ENCODE measurements at regions not wholly inside any gene's neighbourhood (a gene's known extent, or its start where the extent isn't known, plus 50 kb on each side); places are given as distances from the start of the nearest gene placed in this dataset.

GRCh38 chr18:78587096-78587495 is 392.5 kb upstream of the SALL3 start:
- no peak for DNase-seq (ENCODE audit: extremely low spot score)

DNA sequence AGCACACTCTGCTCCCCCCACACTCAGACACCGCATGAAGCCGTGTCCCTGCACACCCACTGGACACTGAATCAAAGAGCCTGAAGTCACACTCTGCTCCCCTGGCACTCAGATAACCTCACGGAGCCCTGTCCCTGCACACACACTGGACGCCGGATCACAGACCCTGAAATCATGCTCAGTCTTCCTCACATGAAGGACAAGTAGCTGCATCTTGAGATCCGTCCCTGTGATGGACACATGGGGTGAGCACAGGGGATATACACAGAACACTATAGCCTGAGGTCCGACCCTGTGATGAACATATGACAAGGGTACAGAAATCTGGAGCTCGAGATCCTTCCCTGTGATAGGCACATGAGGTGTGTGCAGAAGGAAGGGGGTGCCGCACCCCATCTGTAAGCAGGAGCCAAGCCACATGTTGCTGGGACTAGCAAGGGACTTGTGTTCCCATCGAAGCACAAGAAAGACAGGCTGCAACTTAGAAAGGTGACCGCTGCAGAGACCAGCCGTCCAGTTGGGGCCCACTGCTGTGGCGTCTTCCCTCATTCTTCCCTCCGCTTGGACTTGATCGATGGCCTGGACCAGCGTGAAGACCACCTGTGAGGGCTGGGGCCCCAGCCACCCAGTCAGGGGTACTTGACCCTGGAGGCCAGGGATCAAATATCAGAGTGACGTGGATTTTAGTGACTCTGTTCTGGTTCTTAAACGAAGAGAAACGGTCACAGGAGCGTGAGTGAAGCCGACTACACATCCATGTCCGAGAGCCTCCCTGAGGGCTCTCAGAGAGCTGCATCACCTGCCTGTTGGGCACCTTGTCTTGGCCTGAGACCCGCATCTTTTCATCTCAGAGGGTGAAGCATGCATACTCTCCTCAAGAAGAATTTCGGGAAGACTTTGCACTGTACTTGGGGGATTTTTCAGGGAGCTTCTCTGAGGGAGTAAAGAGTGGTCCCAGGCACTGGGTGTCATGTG is 391.7 kb upstream of the SALL3 start:
- H3K4me3 ChIP-seq (ENCODE audit: low read depth, low read length): no peak overlapping the region
- no peaks in the 10 kb centered on the region for H3K36me3 ChIP-seq (ENCODE audit: insufficient read depth)
- H3K27ac ChIP-seq (ENCODE audit: low read depth): no peak overlapping the region
- WGBS: 84% methylated on average over 24 of the region's 24 CpGs
- DNase-seq (ENCODE audit: extremely low spot score): no peak
- H3K4me1 ChIP-seq (ENCODE audit: insufficient read depth): no peaks in the 10 kb centered on the region

More at GRCh38 chr18:78587096-78587495, 392.5 kb upstream of the SALL3 start:
- Histone ChIP-seq H3K27ac (ENCODE audit: low read depth) (no peak overlapping the region), H3K4me1 (ENCODE audit: insufficient read depth) (no peaks in the 10 kb centered on the region), H3K4me3 (ENCODE audit: low read depth, low read length) (no peak overlapping the region), H3K36me3 (ENCODE audit: insufficient read depth) (no peaks in the 10 kb centered on the region)
- WGBS: 74% methylated on average over 11 of the region's 11 CpGs

GRCh38 chr18:78589916-78590437 is 389.6 kb upstream of the SALL3 start:
- no peak overlapping the region for H3K27ac ChIP-seq (ENCODE audit: low read depth)
- DNase-seq (ENCODE audit: extremely low spot score): no peak
- H3K4me3 ChIP-seq (ENCODE audit: low read depth, low read length): no peak overlapping the region
- H3K36me3 ChIP-seq (ENCODE audit: insufficient read depth): no peaks in the 10 kb centered on the region
- WGBS: 78% methylated on average over 9 of the region's 9 CpGs
- H3K4me1 ChIP-seq (ENCODE audit: insufficient read depth): no peaks in the 10 kb centered on the region

GRCh38 chr18:78595453-78595852 is 384.2 kb upstream of the SALL3 start:
- no peaks in the 10 kb centered on the region for H3K36me3 ChIP-seq (ENCODE audit: insufficient read depth)
- no peak overlapping the region for H3K27ac ChIP-seq (ENCODE audit: low read depth)
- no peaks in the 10 kb centered on the region for H3K4me1 ChIP-seq (ENCODE audit: insufficient read depth)
- 75% methylated on average over 4 of the region's 4 CpGs for WGBS
- no peak for DNase-seq (ENCODE audit: extremely low spot score)
- no peak overlapping the region for H3K4me3 ChIP-seq (ENCODE audit: low read depth, low read length)

- no peaks in the 10 kb centered on the region for H3K36me3 ChIP-seq (ENCODE audit: insufficient read depth)
- DNase-seq (ENCODE audit: extremely low spot score): no peak
- WGBS: 61% methylated on average over 9 of the region's 9 CpGs
- no peak overlapping the region for H3K4me3 ChIP-seq (ENCODE audit: low read depth, low read length)
- no peaks in the 10 kb centered on the region for H3K4me1 ChIP-seq (ENCODE audit: insufficient read depth)
- H3K27ac ChIP-seq (ENCODE audit: low read depth): no peak overlapping the region
Measured at GRCh38 chr18:78595924-78596573, 383.6 kb upstream of the SALL3 start.

GRCh38 chr18:78596794-78597345 is 382.7 kb upstream of the SALL3 start:
- Histone ChIP-seq H3K4me1 (ENCODE audit: insufficient read depth) (no peaks in the 10 kb centered on the region), H3K27ac (ENCODE audit: low read depth) (no peak overlapping the region), H3K36me3 (ENCODE audit: insufficient read depth) (no peaks in the 10 kb centered on the region), H3K4me3 (ENCODE audit: low read depth, low read length) (no peak overlapping the region)
- 42% methylated on average over 8 of the region's 8 CpGs for WGBS
- DNase-seq (ENCODE audit: extremely low spot score): no peak

DNA sequence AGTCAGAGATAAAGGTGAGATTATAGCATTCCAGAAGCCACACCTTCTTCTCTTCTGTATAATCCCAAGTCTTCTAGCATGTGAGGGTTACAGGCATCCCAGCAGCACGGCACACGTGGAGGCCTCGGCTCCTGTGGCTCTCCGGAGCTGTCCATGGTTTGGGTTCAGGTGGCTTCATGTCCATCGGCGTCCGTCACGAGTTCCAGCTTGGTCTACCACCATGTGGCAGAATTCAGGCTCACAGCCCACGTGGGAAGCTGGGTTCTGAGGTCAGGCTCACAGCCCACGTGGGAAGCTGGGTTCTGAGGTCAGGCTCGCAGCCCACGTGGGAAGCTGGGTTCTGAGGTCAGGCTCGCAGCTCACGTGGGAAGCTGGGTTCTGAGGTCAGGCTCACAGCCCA is 378.3 kb upstream of the SALL3 start:
- no peak overlapping the region for H3K4me3 ChIP-seq (ENCODE audit: low read depth, low read length)
- 74% methylated on average over 14 of the region's 14 CpGs for WGBS

GRCh38 chr18:78601923-78602322 is 377.7 kb upstream of the SALL3 start:
- DNase-seq (ENCODE audit: extremely low spot score): no peak

More for the DNA sequence above, 378.3 kb upstream of the SALL3 start:
- Histone ChIP-seq H3K27ac (ENCODE audit: low read depth) (no peak overlapping the region), H3K4me1 (ENCODE audit: insufficient read depth) (no peaks in the 10 kb centered on the region), H3K36me3 (ENCODE audit: insufficient read depth) (no peaks in the 10 kb centered on the region)
- DNase-seq (ENCODE audit: extremely low spot score): no peak

GRCh38 chr18:78602430-78602829 is 377.2 kb upstream of the SALL3 start:
- H3K36me3 ChIP-seq (ENCODE audit: insufficient read depth): no peaks in the 10 kb centered on the region
- no peaks in the 10 kb centered on the region for H3K4me1 ChIP-seq (ENCODE audit: insufficient read depth)
- 91% methylated on average over 12 of the region's 12 CpGs for WGBS
- no peak overlapping the region for H3K27ac ChIP-seq (ENCODE audit: low read depth)
- no peak overlapping the region for H3K4me3 ChIP-seq (ENCODE audit: low read depth, low read length)
- DNase-seq (ENCODE audit: extremely low spot score): no peak

More at GRCh38 chr18:78601923-78602322, 377.7 kb upstream of the SALL3 start:
- Histone ChIP-seq H3K4me1 (ENCODE audit: insufficient read depth) (no peaks in the 10 kb centered on the region), H3K36me3 (ENCODE audit: insufficient read depth) (no peaks in the 10 kb centered on the region), H3K27ac (ENCODE audit: low read depth) (no peak overlapping the region), H3K4me3 (ENCODE audit: low read depth, low read length) (no peak overlapping the region)
- WGBS: 79% methylated on average over 7 of the region's 7 CpGs

GRCh38 chr18:78603102-78603983 is 376.3 kb upstream of the SALL3 start:
- H3K27ac ChIP-seq (ENCODE audit: low read depth): no peak overlapping the region
- H3K4me1 ChIP-seq (ENCODE audit: insufficient read depth): no peaks in the 10 kb centered on the region
- no peak overlapping the region for H3K4me3 ChIP-seq (ENCODE audit: low read depth, low read length)
- WGBS: 38% methylated on average over 25 of the region's 25 CpGs
- DNase-seq (ENCODE audit: extremely low spot score): no peak
- H3K36me3 ChIP-seq (ENCODE audit: insufficient read depth): no peaks in the 10 kb centered on the region

DNA sequence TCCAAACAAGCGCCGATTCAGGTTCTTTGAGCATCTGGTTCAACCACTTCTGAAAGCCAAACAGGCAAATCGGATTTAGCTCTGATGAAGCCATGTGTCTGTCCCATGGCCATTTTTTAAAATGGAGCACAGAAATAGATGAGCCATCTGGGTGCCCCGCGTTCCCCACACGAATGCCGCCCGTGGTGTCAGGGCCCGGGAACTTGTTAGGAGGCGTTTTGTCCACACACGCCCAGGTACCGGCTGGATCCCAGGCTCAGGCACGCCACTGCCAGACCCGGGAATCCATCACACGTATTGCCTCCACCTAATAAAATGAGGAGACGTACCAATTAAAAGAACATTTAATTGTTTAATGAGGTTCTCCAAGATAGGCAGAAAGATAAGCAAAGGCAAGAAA is 374.4 kb upstream of the SALL3 start:
- no peak for DNase-seq (ENCODE audit: extremely low spot score)
- no peak overlapping the region for H3K27ac ChIP-seq (ENCODE audit: low read depth)
- no peaks in the 10 kb centered on the region for H3K36me3 ChIP-seq (ENCODE audit: insufficient read depth)
- no peak overlapping the region for H3K4me3 ChIP-seq (ENCODE audit: low read depth, low read length)
- no peaks in the 10 kb centered on the region for H3K4me1 ChIP-seq (ENCODE audit: insufficient read depth)
- WGBS: 74% methylated on average over 16 of the region's 16 CpGs

DNA sequence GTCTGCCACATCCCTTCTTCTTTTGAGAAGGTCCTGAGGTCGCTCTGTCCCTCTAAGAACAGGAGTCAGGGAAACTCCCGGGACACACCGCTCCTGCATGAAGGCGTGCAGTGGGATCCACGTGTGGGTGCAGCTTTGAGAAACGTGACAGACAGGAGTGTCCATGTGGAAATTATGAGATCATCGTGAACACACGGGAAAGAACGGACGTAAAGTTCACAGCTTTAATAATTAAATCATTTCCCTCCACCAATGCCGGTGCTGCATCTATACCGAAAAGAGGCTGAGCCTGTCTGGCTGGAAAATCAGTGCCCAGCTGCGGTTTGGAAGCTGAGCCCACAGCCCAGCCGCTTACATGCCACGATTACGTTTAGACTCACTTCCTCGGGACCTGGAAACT is 372.4 kb upstream of the SALL3 start:
- Histone ChIP-seq H3K36me3 (ENCODE audit: insufficient read depth) (no peaks in the 10 kb centered on the region), H3K27ac (ENCODE audit: low read depth) (no peak overlapping the region), H3K4me3 (ENCODE audit: low read depth, low read length) (no peak overlapping the region), H3K4me1 (ENCODE audit: insufficient read depth) (no peaks in the 10 kb centered on the region)
- DNase-seq (ENCODE audit: extremely low spot score): no peak
- WGBS: 70% methylated on average over 17 of the region's 17 CpGs

DNA sequence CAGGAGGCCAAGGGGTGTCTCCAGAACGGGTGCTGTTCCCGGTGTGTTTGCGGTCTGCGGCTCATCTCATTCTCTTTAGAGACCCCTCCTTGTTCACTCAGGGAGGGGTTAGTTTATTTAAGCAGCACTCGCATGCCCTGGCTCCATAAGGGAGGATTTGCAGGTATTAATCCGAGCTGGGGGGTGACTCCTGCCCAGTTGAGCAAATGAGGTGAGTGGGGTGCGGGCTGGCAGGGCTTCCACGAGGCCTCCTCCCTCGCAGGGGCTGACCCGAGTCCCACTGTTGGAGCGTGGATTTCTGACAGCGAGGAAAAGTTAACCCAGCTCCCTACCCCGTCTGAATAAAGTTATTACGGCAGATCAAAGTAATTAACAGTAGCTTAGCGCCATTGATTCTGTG is 371.8 kb upstream of the SALL3 start:
- Histone ChIP-seq H3K27ac (ENCODE audit: low read depth) (no peak overlapping the region), H3K4me1 (ENCODE audit: insufficient read depth) (no peaks in the 10 kb centered on the region), H3K4me3 (ENCODE audit: low read depth, low read length) (no peak overlapping the region), H3K36me3 (ENCODE audit: insufficient read depth) (no peaks in the 10 kb centered on the region)
- no peak for DNase-seq (ENCODE audit: extremely low spot score)
- WGBS: 86% methylated on average over 15 of the region's 15 CpGs
